ENCODE measurements at regions not wholly inside any gene's neighbourhood (a gene's known extent, or its start where the extent isn't known, plus 50 kb on each side); places are given as distances from the start of the nearest gene placed in this dataset.
"Not testable (repeated sequence)": the region's sequence is repeated elsewhere in the genome, so short reads cannot be mapped to it uniquely, and the experiment has no call there.

GRCh38 chr2:144780983-144781382, 261.1 kb upstream of the ZEB2 start:
- no peak for TF ChIP-seq CTCF (IDR thresholded peaks at IDR 0.05; ENCODE audit: insufficient read depth, low read depth, low read length)
- H3K4me3 ChIP-seq (ENCODE audit: low read depth, low read length) = no peak overlapping the region
- no peak for DNase-seq (ENCODE audit: low read depth)

DNA sequence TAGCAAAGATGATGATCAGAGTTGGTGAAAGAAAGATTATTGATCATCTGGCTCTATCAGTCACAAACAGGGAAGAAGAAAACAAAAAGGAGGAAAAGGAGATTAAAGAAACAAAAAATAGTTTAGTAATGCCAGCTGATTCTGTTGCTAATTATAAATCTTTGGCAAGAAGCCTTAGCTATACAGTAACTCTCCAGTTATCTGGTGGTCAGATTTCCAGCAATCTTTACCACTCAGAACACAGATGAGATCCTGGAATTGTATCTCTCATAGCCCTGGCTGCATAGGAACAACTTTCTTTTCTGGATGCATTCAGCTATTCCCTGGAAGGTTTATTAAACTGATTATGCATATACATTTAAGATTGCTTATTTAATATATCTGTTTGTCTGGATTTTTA, 256.8 kb upstream of the ZEB2 start:
- H3K4me3 ChIP-seq (ENCODE audit: low read depth, low read length) = no peak overlapping the region
- no peak for TF ChIP-seq CTCF (IDR thresholded peaks at IDR 0.05; ENCODE audit: insufficient read depth, low read depth, low read length)
- no peak for DNase-seq (ENCODE audit: low read depth)

GRCh38 chr2:144774809-144775208, 254.9 kb upstream of the ZEB2 start:
- H3K4me3 ChIP-seq (ENCODE audit: low read depth, low read length) = no peak overlapping the region
- no peak for TF ChIP-seq CTCF (IDR thresholded peaks at IDR 0.05; ENCODE audit: insufficient read depth, low read depth, low read length)
- DNase-seq (ENCODE audit: low read depth) = no peak

DNA sequence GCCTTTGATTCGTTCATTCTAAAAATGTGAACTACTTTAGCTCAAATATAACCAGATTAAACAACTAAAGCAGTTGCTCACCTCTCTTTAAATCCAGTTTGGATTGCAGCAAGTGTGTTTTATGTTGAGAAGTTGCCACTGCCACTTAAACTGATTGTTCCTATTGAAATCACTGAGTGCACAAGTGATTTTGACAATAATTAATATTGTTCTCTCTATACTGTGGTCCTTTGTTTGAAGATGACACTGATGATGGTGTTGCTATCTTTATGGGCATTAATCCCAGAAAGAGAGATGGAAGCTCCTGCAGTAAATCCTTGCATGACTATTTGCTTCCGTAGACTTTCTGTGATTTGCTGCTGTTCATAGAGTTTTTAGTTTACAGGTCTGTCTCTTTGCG, 251.4 kb upstream of the ZEB2 start:
- no peak overlapping the region for H3K4me3 ChIP-seq (ENCODE audit: low read depth, low read length)
- no peak for DNase-seq (ENCODE audit: low read depth)
- no peak for TF ChIP-seq CTCF (IDR thresholded peaks at IDR 0.05; ENCODE audit: insufficient read depth, low read depth, low read length)

GRCh38 chr2:144770616-144771230, 250.8 kb upstream of the ZEB2 start:
- DNase-seq (ENCODE audit: low read depth) = no peak
- no peak overlapping the region for H3K4me3 ChIP-seq (ENCODE audit: low read depth, low read length)
- TF ChIP-seq CTCF (IDR thresholded peaks at IDR 0.05; ENCODE audit: insufficient read depth, low read depth, low read length) = no peak

DNA sequence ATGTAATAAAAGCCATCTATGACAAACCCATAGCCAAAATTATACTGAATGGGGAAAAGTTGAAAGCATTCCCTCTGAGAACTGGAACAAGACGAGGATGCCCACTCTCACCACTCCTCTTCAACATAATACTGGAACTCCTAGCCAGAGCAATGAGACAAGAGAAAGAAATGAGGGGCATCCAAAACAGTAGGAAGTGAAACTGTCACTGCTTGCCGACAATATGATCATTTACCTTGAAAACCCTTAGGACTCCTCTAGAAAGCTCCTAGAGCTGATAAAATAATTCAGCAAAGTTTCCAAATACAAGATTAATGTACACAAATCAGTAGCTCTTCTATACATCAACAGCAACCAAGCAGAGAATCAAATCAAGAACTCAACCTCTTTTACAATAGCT, 241.0 kb upstream of the ZEB2 start:
- H3K4me3 ChIP-seq (ENCODE audit: low read depth, low read length); DNase-seq (ENCODE audit: low read depth): not testable (repeated sequence)

DNA sequence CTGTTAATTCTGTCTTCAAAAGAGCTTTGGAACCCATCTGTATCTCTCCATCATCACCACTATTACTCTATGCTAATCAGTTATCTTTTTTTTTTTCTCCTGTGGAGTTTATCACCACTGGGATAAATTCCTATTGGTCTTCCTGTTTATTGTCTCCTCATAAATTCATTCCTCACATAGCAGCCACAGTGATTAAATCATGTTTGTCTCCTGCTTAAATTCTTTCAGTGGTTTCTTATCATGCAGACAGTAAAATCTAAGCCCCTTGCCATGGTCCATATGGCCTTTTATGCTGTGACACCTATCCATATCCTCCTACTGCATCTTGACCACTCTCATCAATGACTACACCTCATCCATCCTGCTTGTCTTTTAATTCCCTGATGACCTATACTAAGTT, 239.8 kb upstream of the ZEB2 start:
- TF ChIP-seq CTCF (IDR thresholded peaks at IDR 0.05; ENCODE audit: insufficient read depth, low read depth, low read length) = no peak
- DNase-seq (ENCODE audit: low read depth) = peak; percentile 76
- H3K4me3 ChIP-seq (ENCODE audit: low read depth, low read length) = no peak overlapping the region

- DNase-seq (ENCODE audit: low read depth) = peak; percentile 43
These were observed 238.3 kb upstream of the ZEB2 start for GRCh38 chr2:144758196-144758595.

More at GRCh38 chr2:144758196-144758595, 238.3 kb upstream of the ZEB2 start:
- not testable (repeated sequence) for H3K4me3 ChIP-seq (ENCODE audit: low read depth, low read length)
